Choroid plexus epithelial cell (primary cell): ENCODE measurements at regions not wholly inside any gene's neighbourhood (a gene's known extent, or its start where the extent isn't known, plus 50 kb on each side); places are given as distances from the start of the nearest gene placed in this dataset.

Experiments used
- DNase-seq: peaks from one replicate; pipeline ENCODE4 v3.0.0-alpha.2; 2010; ENCODE audit warnings: low read depth
- H3K4me3 ChIP-seq: 2 replicates; pipeline ENCODE4 v1.5.1; 2011; ENCODE audit warnings: low read depth, mild to moderate bottlenecking, control low read depth, low read length, moderate library complexity
- TF ChIP-seq, protein P1 (sequence below): conservative IDR thresholded peaks from 2 replicates; pipeline ENCODE4 v1.5.1; 2011; ENCODE audit warnings: low read depth, mild to moderate bottlenecking, control low read depth, inconsistent platforms, low read length, moderate library complexity

DNA sequence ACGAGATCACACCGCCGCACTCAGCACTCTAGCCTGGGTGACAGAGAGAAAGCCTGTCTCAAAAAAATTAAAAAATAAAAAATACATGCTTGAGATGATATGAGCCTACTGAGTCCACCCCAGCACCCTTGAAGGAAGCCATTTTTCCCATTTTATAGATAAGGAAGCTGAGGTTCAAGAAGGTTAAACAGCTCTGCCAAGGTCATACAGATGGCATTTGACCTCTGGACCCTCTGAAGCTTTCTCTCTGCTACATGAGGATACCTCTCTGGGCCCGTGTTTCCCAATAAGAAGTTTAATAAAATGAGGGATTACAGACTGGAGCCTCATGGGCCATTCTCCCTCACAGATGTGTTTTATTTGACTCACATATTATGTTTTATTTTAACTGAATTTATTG, 53.9 kb upstream of the PNMA1 start:
- DNase-seq: no peak
- TF ChIP-seq, protein P1, sequence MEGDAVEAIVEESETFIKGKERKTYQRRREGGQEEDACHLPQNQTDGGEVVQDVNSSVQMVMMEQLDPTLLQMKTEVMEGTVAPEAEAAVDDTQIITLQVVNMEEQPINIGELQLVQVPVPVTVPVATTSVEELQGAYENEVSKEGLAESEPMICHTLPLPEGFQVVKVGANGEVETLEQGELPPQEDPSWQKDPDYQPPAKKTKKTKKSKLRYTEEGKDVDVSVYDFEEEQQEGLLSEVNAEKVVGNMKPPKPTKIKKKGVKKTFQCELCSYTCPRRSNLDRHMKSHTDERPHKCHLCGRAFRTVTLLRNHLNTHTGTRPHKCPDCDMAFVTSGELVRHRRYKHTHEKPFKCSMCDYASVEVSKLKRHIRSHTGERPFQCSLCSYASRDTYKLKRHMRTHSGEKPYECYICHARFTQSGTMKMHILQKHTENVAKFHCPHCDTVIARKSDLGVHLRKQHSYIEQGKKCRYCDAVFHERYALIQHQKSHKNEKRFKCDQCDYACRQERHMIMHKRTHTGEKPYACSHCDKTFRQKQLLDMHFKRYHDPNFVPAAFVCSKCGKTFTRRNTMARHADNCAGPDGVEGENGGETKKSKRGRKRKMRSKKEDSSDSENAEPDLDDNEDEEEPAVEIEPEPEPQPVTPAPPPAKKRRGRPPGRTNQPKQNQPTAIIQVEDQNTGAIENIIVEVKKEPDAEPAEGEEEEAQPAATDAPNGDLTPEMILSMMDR: no peak
- no peak overlapping the region for H3K4me3 ChIP-seq

DNA sequence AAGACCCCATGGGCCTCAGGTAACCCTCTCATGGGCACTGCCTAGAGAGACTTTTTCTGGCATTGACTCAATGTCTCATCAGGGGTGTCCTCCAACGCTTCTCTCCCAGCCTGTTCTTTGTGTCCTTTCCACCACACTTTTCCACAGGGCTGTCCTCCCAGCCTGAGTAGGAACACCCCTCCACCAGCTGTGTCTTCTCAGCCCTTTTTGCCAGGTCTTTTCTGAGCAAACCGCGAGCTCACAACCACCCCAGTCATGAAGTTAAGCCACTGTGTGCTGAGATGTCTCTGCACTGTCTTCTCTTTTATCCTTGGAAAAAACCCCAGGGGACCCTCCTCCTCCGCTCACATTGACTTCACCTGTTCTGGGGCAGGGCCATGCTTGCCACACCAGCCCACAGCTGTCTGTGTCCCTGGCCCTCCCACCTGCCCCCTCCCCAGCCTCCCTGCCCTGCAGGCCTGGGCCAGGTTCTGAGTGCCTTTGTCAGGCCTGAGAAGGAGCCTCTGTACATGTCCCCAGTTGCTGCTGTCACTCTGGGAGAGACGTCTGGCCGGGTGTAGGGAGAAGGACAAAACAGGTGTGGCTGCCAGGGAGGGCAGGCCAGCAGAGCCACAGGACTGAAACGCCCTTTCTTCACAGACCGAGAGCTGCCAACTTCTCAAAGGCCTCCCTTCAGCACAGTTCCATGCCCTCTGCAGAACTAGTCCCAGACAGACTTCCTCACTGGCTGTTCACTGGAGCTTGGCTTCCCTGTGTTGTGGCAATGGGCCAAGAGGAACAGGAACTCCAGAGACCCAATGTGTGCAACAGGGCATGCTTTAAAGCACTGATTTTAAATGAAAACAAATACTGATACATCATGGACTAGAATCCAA, 50.5 kb upstream of the PNMA1 start:
- TF ChIP-seq, protein P1: no peak
- DNase-seq: no peak
- no peak overlapping the region for H3K4me3 ChIP-seq
